ENCODE measurements at regions not wholly inside any gene's neighbourhood (a gene's known extent, or its start where the extent isn't known, plus 50 kb on each side); places are given as distances from the start of the nearest gene placed in this dataset.
"Not testable (repeated sequence)": the region's sequence is repeated elsewhere in the genome, so short reads cannot be mapped to it uniquely, and the experiment has no call there.

DNA sequence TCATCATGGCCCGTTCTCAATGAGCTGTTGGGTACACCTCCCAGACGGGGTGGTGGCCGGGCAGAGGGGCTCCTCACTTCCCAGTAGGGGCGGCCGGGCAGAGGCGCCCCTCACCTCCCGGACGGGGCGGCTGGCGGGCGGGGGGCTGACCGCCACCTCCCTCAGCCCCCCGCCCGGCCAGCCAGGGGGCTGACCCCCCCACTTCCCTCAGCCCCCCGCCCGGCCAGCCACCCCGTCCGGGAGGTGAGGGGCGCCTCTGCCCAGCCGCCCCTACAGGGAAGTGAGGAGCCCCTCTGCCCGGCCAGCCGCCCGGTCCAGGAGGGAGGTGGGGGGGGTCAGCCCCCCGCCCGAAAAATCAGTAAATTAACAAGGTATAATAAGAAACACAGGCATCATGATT lies 678.2 kb downstream of the PLOD2 start:
- TF ChIP-seq, protein P1, sequence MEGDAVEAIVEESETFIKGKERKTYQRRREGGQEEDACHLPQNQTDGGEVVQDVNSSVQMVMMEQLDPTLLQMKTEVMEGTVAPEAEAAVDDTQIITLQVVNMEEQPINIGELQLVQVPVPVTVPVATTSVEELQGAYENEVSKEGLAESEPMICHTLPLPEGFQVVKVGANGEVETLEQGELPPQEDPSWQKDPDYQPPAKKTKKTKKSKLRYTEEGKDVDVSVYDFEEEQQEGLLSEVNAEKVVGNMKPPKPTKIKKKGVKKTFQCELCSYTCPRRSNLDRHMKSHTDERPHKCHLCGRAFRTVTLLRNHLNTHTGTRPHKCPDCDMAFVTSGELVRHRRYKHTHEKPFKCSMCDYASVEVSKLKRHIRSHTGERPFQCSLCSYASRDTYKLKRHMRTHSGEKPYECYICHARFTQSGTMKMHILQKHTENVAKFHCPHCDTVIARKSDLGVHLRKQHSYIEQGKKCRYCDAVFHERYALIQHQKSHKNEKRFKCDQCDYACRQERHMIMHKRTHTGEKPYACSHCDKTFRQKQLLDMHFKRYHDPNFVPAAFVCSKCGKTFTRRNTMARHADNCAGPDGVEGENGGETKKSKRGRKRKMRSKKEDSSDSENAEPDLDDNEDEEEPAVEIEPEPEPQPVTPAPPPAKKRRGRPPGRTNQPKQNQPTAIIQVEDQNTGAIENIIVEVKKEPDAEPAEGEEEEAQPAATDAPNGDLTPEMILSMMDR (IDR thresholded peaks at IDR 0.05), result not testable (repeated sequence)
- TF ChIP-seq POLR2A, POLR2AphosphoS5, EP300 (IDR thresholded peaks at IDR 0.05): not testable (repeated sequence)

Measured in sigmoid colon (tissue), 4 donors.